ENCODE measurements at regions not wholly inside any gene's neighbourhood (a gene's known extent, or its start where the extent isn't known, plus 50 kb on each side); places are given as distances from the start of the nearest gene placed in this dataset.

GRCh38 chr17:36885153-36885735 is 52.0 kb upstream of the LHX1 start:
- ATAC-seq, result no peak
- no peak overlapping the region for H3K4me3 Mint-ChIP-seq
- DNase-seq, result no peak
- H3K27me3 Mint-ChIP-seq (ENCODE audit: low read depth), result peaks cover 55% of the 10 kb centered on the region
- H3K36me3 Mint-ChIP-seq (ENCODE audit: insufficient read depth), result no peaks in the 10 kb centered on the region
- H3K4me1 Mint-ChIP-seq (ENCODE audit: low read depth), result no peaks in the 10 kb centered on the region
- H3K9me3 Mint-ChIP-seq, result peaks cover 8% of the 10 kb centered on the region

- no peaks in the 10 kb centered on the region for H3K4me1 Mint-ChIP-seq (ENCODE audit: low read depth)
- H3K9me3 Mint-ChIP-seq, result peaks cover 8% of the 10 kb centered on the region
- ATAC-seq (no peak), DNase-seq (no peak)
- H3K36me3 Mint-ChIP-seq (ENCODE audit: insufficient read depth), result no peaks in the 10 kb centered on the region
- H3K4me3 Mint-ChIP-seq, result no peak overlapping the region
- peaks cover 54% of the 10 kb centered on the region for H3K27me3 Mint-ChIP-seq (ENCODE audit: low read depth)
These were observed 51.4 kb upstream of the LHX1 start for GRCh38 chr17:36885771-36886377.

Data from activated T-cell treated with anti-CD3 and anti-CD28 coated beads, Interleukin-2, amount 50 U/mL, for 4 hours (primary cell).